MCF 10A (cell line): ENCODE measurements at regions not wholly inside any gene's neighbourhood (a gene's known extent, or its start where the extent isn't known, plus 50 kb on each side); places are given as distances from the start of the nearest gene placed in this dataset.

ENCODE experiments used
- BruUV-seq: library from RNA; stranded (reverse); fragments of 400-500 nt; replicated peaks from 2 replicates; lab custom pipeline; 2021; lab: Mats Ljungman, UMichigan
- CTCF ChIA-PET: fragments of 300-600 bp; sonication (Branson Sonifier 250); formaldehyde crosslinking; extraction: SDS; loops from one replicate; lab custom pipeline; 2021; ENCODE audit warnings: antibody characterized with exemption, inconsistent platforms; lab: Yijun Ruan, JAX
- POLR2A ChIA-PET: fragments of 300-600, 350-650 bp; sonication (Branson Sonifier 250); formaldehyde crosslinking; extraction: SDS; loops from one replicate; lab custom pipeline; 2020; ENCODE audit warnings: antibody characterized with exemption, inconsistent platforms; lab: Yijun Ruan, JAX
- DNase-seq: peaks from one replicate; pipeline ENCODE4 v3.0.0-alpha.2; 2018; ENCODE audit not compliant: unreplicated experiment
- H3K27ac Mint-ChIP-seq: one replicate; pipeline ENCODE4 v1.8.0; 2022; ENCODE audit warnings: mild to moderate bottlenecking, low read depth, mixed read lengths; ENCODE audit not compliant: unreplicated experiment
- H3K27me3 Mint-ChIP-seq: one replicate; pipeline ENCODE4 v1.8.0; 2022; ENCODE audit warnings: mixed read lengths; ENCODE audit not compliant: insufficient read depth, unreplicated experiment
- H3K36me3 Mint-ChIP-seq: one replicate; pipeline ENCODE4 v1.8.0; 2022; ENCODE audit warnings: mild to moderate bottlenecking, moderate library complexity, mixed read lengths; ENCODE audit not compliant: insufficient read depth, unreplicated experiment
- H3K4me1 Mint-ChIP-seq: one replicate; pipeline ENCODE4 v1.8.0; 2022; ENCODE audit warnings: mixed read lengths; ENCODE audit not compliant: insufficient read depth, unreplicated experiment
- H3K4me3 Mint-ChIP-seq: one replicate; pipeline ENCODE4 v1.8.0; 2022; ENCODE audit warnings: mild to moderate bottlenecking, moderate library complexity, mixed read lengths; ENCODE audit not compliant: unreplicated experiment
- H3K9me3 Mint-ChIP-seq: one replicate; pipeline ENCODE4 v1.8.0; 2022; ENCODE audit warnings: mixed read lengths; ENCODE audit not compliant: unreplicated experiment
- CTCF ChIP-seq: fragments of 200-600 bp; IDR thresholded peaks from one replicate; pipeline ENCODE4 v1.8.0; 2022; ENCODE audit warnings: antibody characterized with exemption, mild to moderate bottlenecking; ENCODE audit not compliant: unreplicated experiment
- intact Hi-C: fragments of 100-400 bp; cut with micrococcal nuclease; formaldehyde crosslinking; loops from 2 replicates; pipeline ENCODE4 v1.14.1; 2022

- Mint-ChIP-seq H3K27me3 (no peaks in the 10 kb centered on the region), H3K9me3 (no peaks in the 10 kb centered on the region), H3K4me1 (peaks cover 13% of the 10 kb centered on the region), H3K36me3 (no peaks in the 10 kb centered on the region), H3K27ac (peak overlapping the region; percentile 6), H3K4me3 (no peak overlapping the region)
- ChIA-PET CTCF (interaction anchor here (0.5 kb wide), 1 partner anchor 58 kb away, joined by 3 read pairs; no protein-coding TSS in a partner anchor), POLR2A (interaction anchor here (0.6 kb wide), 1 partner anchor 959 kb away, joined by 4 read pairs; no protein-coding TSS in a partner anchor)
- peak; percentile 62 for DNase-seq
- no peak for TF ChIP-seq CTCF
- intact Hi-C loops = no loop called here
- no TSS peak for BruUV-seq
Measured at GRCh38 chr2:18473241-18474181, 86.9 kb downstream of the RDH14 start.

- POLR2A ChIA-PET = no interaction called here
- CTCF ChIA-PET = interaction anchor here (0.6 kb wide), 1 partner anchor 27 kb away, joined by 3 read pairs; no protein-coding TSS in a partner anchor
Measured at GRCh38 chr2:18467749-18468360, 92.6 kb downstream of the RDH14 start.

GRCh38 chr2:18465979-18466378 lies 94.5 kb downstream of the RDH14 start:
- Mint-ChIP-seq H3K27ac (no peak overlapping the region), H3K9me3 (peaks cover 13% of the 10 kb centered on the region), H3K4me1 (no peaks in the 10 kb centered on the region), H3K36me3 (no peaks in the 10 kb centered on the region), H3K27me3 (peaks cover 10% of the 10 kb centered on the region), H3K4me3 (no peak overlapping the region)
- BruUV-seq = no TSS peak
- intact Hi-C loops = no loop called here
- no peak for DNase-seq
- ChIA-PET POLR2A (no interaction called here), CTCF (interaction anchor here (0.6 to 0.7 kb wide), 3 partner anchors 119 to 749 kb away, joined by 3 read pairs; no protein-coding TSS in a partner anchor)
- TF ChIP-seq CTCF = no peak

More at GRCh38 chr2:18467749-18468360, 92.6 kb downstream of the RDH14 start:
- no TSS peak for BruUV-seq
- TF ChIP-seq CTCF = no peak
- Mint-ChIP-seq H3K27ac (no peak overlapping the region), H3K4me3 (no peak overlapping the region), H3K4me1 (no peaks in the 10 kb centered on the region), H3K36me3 (no peaks in the 10 kb centered on the region), H3K27me3 (no peaks in the 10 kb centered on the region), H3K9me3 (peaks cover 4% of the 10 kb centered on the region)
- DNase-seq = no peak
- intact Hi-C loops = no loop called here

GRCh38 chr2:18464913-18465312 lies 95.5 kb downstream of the RDH14 start:
- no TSS peak for BruUV-seq
- Mint-ChIP-seq H3K27ac (no peak overlapping the region), H3K36me3 (no peaks in the 10 kb centered on the region), H3K4me1 (no peaks in the 10 kb centered on the region), H3K4me3 (no peak overlapping the region), H3K9me3 (peaks cover 15% of the 10 kb centered on the region), H3K27me3 (peaks cover 19% of the 10 kb centered on the region)
- no peak for TF ChIP-seq CTCF
- intact Hi-C loops = no loop called here
- ChIA-PET POLR2A (interaction anchor here (0.6 to 1.1 kb wide), 2 partner anchors 21 to 718 kb away, joined by 3 to 4 read pairs; no protein-coding TSS in a partner anchor), CTCF (interaction anchor here (0.6 kb wide), 1 partner anchor 22 kb away, joined by 3 read pairs; no protein-coding TSS in a partner anchor)
- DNase-seq = no peak
